ENCODE measurements at regions not wholly inside any gene's neighbourhood (a gene's known extent, or its start where the extent isn't known, plus 50 kb on each side); places are given as distances from the start of the nearest gene placed in this dataset.
"Not testable (repeated sequence)": the region's sequence is repeated elsewhere in the genome, so short reads cannot be mapped to it uniquely, and the experiment has no call there.

GRCh38 chr3:27025718-27026117 lies 343.5 kb downstream of the NEK10 start:
- Histone ChIP-seq H3K9me3 (ENCODE audit: control insufficient read depth in 5 of 5, low read length in 5 of 5) (no peaks in the 10 kb centered on the region), H3K36me3 (ENCODE audit: control insufficient read depth in 5 of 5, insufficient read depth in 5 of 5, low read length in 5 of 5) (no peaks in the 10 kb centered on the region), H3K9ac (ENCODE audit: low read length in 5 of 5) (no peak overlapping the region), H3K4me1 (ENCODE audit: control insufficient read depth in 5 of 5, insufficient read depth in 5 of 5, low read length in 5 of 5) (no peaks in the 10 kb centered on the region), H3K27me3 (ENCODE audit: control insufficient read depth in 5 of 5, insufficient read depth in 4 of 5, low read length in 5 of 5) (no peaks in the 10 kb centered on the region), H3K4me3 (ENCODE audit: low read depth in 1 of 5, low read length in 5 of 5) (no peak overlapping the region), H3K27ac (ENCODE audit: low read depth, low read length) (no peak overlapping the region)

- H3K9me3 ChIP-seq (ENCODE audit: control insufficient read depth in 5 of 5, low read length in 5 of 5) = no peaks in the 10 kb centered on the region
- no peaks in the 10 kb centered on the region for H3K4me1 ChIP-seq (ENCODE audit: control insufficient read depth in 5 of 5, insufficient read depth in 5 of 5, low read length in 5 of 5)
- no peaks in the 10 kb centered on the region for H3K27me3 ChIP-seq (ENCODE audit: control insufficient read depth in 5 of 5, insufficient read depth in 4 of 5, low read length in 5 of 5)
- H3K4me3 ChIP-seq (ENCODE audit: low read depth in 1 of 5, low read length in 5 of 5) = no peak overlapping the region
- H3K27ac ChIP-seq (ENCODE audit: low read depth, low read length) = no peak overlapping the region
- no peaks in the 10 kb centered on the region for H3K36me3 ChIP-seq (ENCODE audit: control insufficient read depth in 5 of 5, insufficient read depth in 5 of 5, low read length in 5 of 5)
- no peak overlapping the region for H3K9ac ChIP-seq (ENCODE audit: low read length in 5 of 5)
Measured at GRCh38 chr3:27031476-27031875, 337.7 kb downstream of the NEK10 start.

GRCh38 chr3:27034255-27034654 lies 334.9 kb downstream of the NEK10 start:
- no peak overlapping the region for H3K9ac ChIP-seq (ENCODE audit: low read length in 5 of 5)
- H3K4me3 ChIP-seq (ENCODE audit: low read depth in 1 of 5, low read length in 5 of 5) = no peak overlapping the region
- H3K9me3 ChIP-seq (ENCODE audit: control insufficient read depth in 5 of 5, low read length in 5 of 5) = no peaks in the 10 kb centered on the region
- H3K4me1 ChIP-seq (ENCODE audit: control insufficient read depth in 5 of 5, insufficient read depth in 5 of 5, low read length in 5 of 5) = no peaks in the 10 kb centered on the region
- H3K27ac ChIP-seq (ENCODE audit: low read depth, low read length) = no peak overlapping the region
- H3K36me3 ChIP-seq (ENCODE audit: control insufficient read depth in 5 of 5, insufficient read depth in 5 of 5, low read length in 5 of 5) = no peaks in the 10 kb centered on the region
- no peaks in the 10 kb centered on the region for H3K27me3 ChIP-seq (ENCODE audit: control insufficient read depth in 5 of 5, insufficient read depth in 4 of 5, low read length in 5 of 5)

GRCh38 chr3:27040674-27041073 lies 328.5 kb downstream of the NEK10 start:
- Histone ChIP-seq H3K36me3 (ENCODE audit: control insufficient read depth in 5 of 5, insufficient read depth in 5 of 5, low read length in 5 of 5) (no peaks in the 10 kb centered on the region), H3K27me3 (ENCODE audit: control insufficient read depth in 5 of 5, insufficient read depth in 4 of 5, low read length in 5 of 5) (no peaks in the 10 kb centered on the region), H3K4me1 (ENCODE audit: control insufficient read depth in 5 of 5, insufficient read depth in 5 of 5, low read length in 5 of 5) (no peaks in the 10 kb centered on the region), H3K27ac (ENCODE audit: low read depth, low read length) (no peak overlapping the region), H3K9ac (ENCODE audit: low read length in 5 of 5) (no peak overlapping the region), H3K9me3 (ENCODE audit: control insufficient read depth in 5 of 5, low read length in 5 of 5) (no peaks in the 10 kb centered on the region), H3K4me3 (ENCODE audit: low read depth in 1 of 5, low read length in 5 of 5) (no peak overlapping the region)

GRCh38 chr3:27042541-27042940 lies 326.6 kb downstream of the NEK10 start:
- H3K27me3 ChIP-seq (ENCODE audit: control insufficient read depth in 5 of 5, insufficient read depth in 4 of 5, low read length in 5 of 5); H3K9me3 ChIP-seq (ENCODE audit: control insufficient read depth in 5 of 5, low read length in 5 of 5); H3K4me3 ChIP-seq (ENCODE audit: low read depth in 1 of 5, low read length in 5 of 5); H3K9ac ChIP-seq (ENCODE audit: low read length in 5 of 5); H3K27ac ChIP-seq (ENCODE audit: low read depth, low read length); H3K36me3 ChIP-seq (ENCODE audit: control insufficient read depth in 5 of 5, insufficient read depth in 5 of 5, low read length in 5 of 5); H3K4me1 ChIP-seq (ENCODE audit: control insufficient read depth in 5 of 5, insufficient read depth in 5 of 5, low read length in 5 of 5): not testable (repeated sequence)

- Histone ChIP-seq H3K4me3 (ENCODE audit: low read depth in 1 of 5, low read length in 5 of 5) (no peak overlapping the region), H3K36me3 (ENCODE audit: control insufficient read depth in 5 of 5, insufficient read depth in 5 of 5, low read length in 5 of 5) (no peaks in the 10 kb centered on the region), H3K9ac (ENCODE audit: low read length in 5 of 5) (no peak overlapping the region), H3K4me1 (ENCODE audit: control insufficient read depth in 5 of 5, insufficient read depth in 5 of 5, low read length in 5 of 5) (no peaks in the 10 kb centered on the region), H3K27ac (ENCODE audit: low read depth, low read length) (no peak overlapping the region), H3K27me3 (ENCODE audit: control insufficient read depth in 5 of 5, insufficient read depth in 4 of 5, low read length in 5 of 5) (no peaks in the 10 kb centered on the region), H3K9me3 (ENCODE audit: control insufficient read depth in 5 of 5, low read length in 5 of 5) (peaks cover 0 to 3% (median 3%) of the 10 kb centered on the region in 5 donors)
Measured at GRCh38 chr3:27043328-27043955, 325.7 kb downstream of the NEK10 start.

- Histone ChIP-seq H3K4me3 (ENCODE audit: low read depth in 1 of 5, low read length in 5 of 5) (no peak overlapping the region), H3K27me3 (ENCODE audit: control insufficient read depth in 5 of 5, insufficient read depth in 4 of 5, low read length in 5 of 5) (no peaks in the 10 kb centered on the region), H3K9me3 (ENCODE audit: control insufficient read depth in 5 of 5, low read length in 5 of 5) (peaks cover 0 to 3% (median 3%) of the 10 kb centered on the region in 5 donors), H3K36me3 (ENCODE audit: control insufficient read depth in 5 of 5, insufficient read depth in 5 of 5, low read length in 5 of 5) (no peaks in the 10 kb centered on the region), H3K9ac (ENCODE audit: low read length in 5 of 5) (no peak overlapping the region), H3K27ac (ENCODE audit: low read depth, low read length) (no peak overlapping the region), H3K4me1 (ENCODE audit: control insufficient read depth in 5 of 5, insufficient read depth in 5 of 5, low read length in 5 of 5) (no peaks in the 10 kb centered on the region)
Measured at GRCh38 chr3:27044931-27045481, 324.2 kb downstream of the NEK10 start.

- Histone ChIP-seq H3K9me3 (ENCODE audit: control insufficient read depth in 5 of 5, low read length in 5 of 5) (peaks cover 2 to 13% (median 5%) of the 10 kb centered on the region in 5 donors), H3K27ac (ENCODE audit: low read depth, low read length) (no peak overlapping the region), H3K9ac (ENCODE audit: low read length in 5 of 5) (no peak overlapping the region), H3K4me3 (ENCODE audit: low read depth in 1 of 5, low read length in 5 of 5) (no peak overlapping the region), H3K4me1 (ENCODE audit: control insufficient read depth in 5 of 5, insufficient read depth in 5 of 5, low read length in 5 of 5) (no peaks in the 10 kb centered on the region), H3K36me3 (ENCODE audit: control insufficient read depth in 5 of 5, insufficient read depth in 5 of 5, low read length in 5 of 5) (no peaks in the 10 kb centered on the region), H3K27me3 (ENCODE audit: control insufficient read depth in 5 of 5, insufficient read depth in 4 of 5, low read length in 5 of 5) (no peaks in the 10 kb centered on the region)
Measured at GRCh38 chr3:27046351-27046750, 322.8 kb downstream of the NEK10 start.

GRCh38 chr3:27049792-27050191 lies 319.4 kb downstream of the NEK10 start:
- Histone ChIP-seq H3K36me3 (ENCODE audit: control insufficient read depth in 5 of 5, insufficient read depth in 5 of 5, low read length in 5 of 5) (no peaks in the 10 kb centered on the region), H3K9ac (ENCODE audit: low read length in 5 of 5) (no peak overlapping the region), H3K27ac (ENCODE audit: low read depth, low read length) (no peak overlapping the region), H3K4me1 (ENCODE audit: control insufficient read depth in 5 of 5, insufficient read depth in 5 of 5, low read length in 5 of 5) (no peaks in the 10 kb centered on the region), H3K9me3 (ENCODE audit: control insufficient read depth in 5 of 5, low read length in 5 of 5) (peaks cover 12 to 27% (median 16%) of the 10 kb centered on the region in 5 donors), H3K4me3 (ENCODE audit: low read depth in 1 of 5, low read length in 5 of 5) (no peak overlapping the region), H3K27me3 (ENCODE audit: control insufficient read depth in 5 of 5, insufficient read depth in 4 of 5, low read length in 5 of 5) (no peaks in the 10 kb centered on the region)

- not testable (repeated sequence) for H3K27me3 ChIP-seq (ENCODE audit: control insufficient read depth in 5 of 5, insufficient read depth in 4 of 5, low read length in 5 of 5); H3K9ac ChIP-seq (ENCODE audit: low read length in 5 of 5); H3K4me3 ChIP-seq (ENCODE audit: low read depth in 1 of 5, low read length in 5 of 5); H3K4me1 ChIP-seq (ENCODE audit: control insufficient read depth in 5 of 5, insufficient read depth in 5 of 5, low read length in 5 of 5); H3K27ac ChIP-seq (ENCODE audit: low read depth, low read length); H3K36me3 ChIP-seq (ENCODE audit: control insufficient read depth in 5 of 5, insufficient read depth in 5 of 5, low read length in 5 of 5)
- H3K9me3 ChIP-seq (ENCODE audit: control insufficient read depth in 5 of 5, low read length in 5 of 5) = peaks cover 12 to 27% (median 18%) of the 10 kb centered on the region in 5 donors
Measured at GRCh38 chr3:27051527-27051926, 317.7 kb downstream of the NEK10 start.

Data from subcutaneous abdominal adipose tissue (tissue), 5 donors.